ENCODE measurements at regions not wholly inside any gene's neighbourhood (a gene's known extent, or its start where the extent isn't known, plus 50 kb on each side); places are given as distances from the start of the nearest gene placed in this dataset.

DNA sequence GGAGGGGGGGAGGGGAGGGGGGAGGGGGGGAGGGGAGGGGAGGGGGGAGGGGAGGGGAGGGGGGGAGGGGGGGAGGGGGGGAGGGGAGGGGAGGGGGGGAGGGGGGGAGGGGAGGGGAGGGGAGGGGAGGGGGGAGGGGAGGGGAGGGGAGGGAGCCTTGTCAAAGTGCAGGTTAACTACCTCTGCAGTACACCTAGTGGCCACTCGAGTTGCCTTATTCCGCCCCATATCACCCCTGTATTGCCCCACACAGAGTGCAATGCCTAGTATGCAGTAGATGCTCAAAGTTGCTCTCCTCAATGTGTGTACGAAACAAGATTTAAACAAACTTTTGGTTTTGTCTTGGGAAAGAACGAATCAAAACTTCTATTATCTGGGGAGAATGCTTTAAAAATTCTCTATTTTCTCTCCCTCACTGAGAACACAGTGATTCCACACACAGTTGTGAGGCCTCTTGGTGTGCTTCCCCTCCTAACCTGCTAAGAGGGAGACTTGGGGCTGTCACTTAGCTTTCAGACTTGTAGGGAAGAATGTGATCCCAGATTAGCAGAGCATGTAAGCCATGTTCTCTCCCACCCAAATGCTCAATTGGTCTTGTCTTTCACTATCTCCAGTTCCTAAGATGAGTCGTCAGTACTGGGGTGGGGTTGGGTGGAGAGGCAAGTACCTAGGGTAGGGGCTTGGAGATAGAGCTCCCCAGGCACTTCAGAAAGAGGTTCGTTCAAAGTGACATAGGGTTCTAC lies 79.7 kb upstream of the MAP10 start:
- 0 out of 2 replicates have a peak overlapping the region, but pooled peaks have one; percentile 32 for H2AK5ac ChIP-seq (ENCODE audit: low read depth, low read length)
- POLR2A ChIA-PET (ENCODE audit: partially characterized antibody) = no interaction called here
- DNase-seq (ENCODE audit: low read depth in 1 of 2, low spot score in 2 of 2) = no peak
- TF ChIP-seq, protein P1, sequence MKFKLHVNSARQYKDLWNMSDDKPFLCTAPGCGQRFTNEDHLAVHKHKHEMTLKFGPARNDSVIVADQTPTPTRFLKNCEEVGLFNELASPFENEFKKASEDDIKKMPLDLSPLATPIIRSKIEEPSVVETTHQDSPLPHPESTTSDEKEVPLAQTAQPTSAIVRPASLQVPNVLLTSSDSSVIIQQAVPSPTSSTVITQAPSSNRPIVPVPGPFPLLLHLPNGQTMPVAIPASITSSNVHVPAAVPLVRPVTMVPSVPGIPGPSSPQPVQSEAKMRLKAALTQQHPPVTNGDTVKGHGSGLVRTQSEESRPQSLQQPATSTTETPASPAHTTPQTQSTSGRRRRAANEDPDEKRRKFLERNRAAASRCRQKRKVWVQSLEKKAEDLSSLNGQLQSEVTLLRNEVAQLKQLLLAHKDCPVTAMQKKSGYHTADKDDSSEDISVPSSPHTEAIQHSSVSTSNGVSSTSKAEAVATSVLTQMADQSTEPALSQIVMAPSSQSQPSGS (IDR thresholded peaks at IDR 0.05; ENCODE audit: low read length) = no peak
- no peak for TF ChIP-seq POU5F1 (IDR thresholded peaks at IDR 0.05; ENCODE audit: low read depth, low read length)
- TF ChIP-seq, protein P2, sequence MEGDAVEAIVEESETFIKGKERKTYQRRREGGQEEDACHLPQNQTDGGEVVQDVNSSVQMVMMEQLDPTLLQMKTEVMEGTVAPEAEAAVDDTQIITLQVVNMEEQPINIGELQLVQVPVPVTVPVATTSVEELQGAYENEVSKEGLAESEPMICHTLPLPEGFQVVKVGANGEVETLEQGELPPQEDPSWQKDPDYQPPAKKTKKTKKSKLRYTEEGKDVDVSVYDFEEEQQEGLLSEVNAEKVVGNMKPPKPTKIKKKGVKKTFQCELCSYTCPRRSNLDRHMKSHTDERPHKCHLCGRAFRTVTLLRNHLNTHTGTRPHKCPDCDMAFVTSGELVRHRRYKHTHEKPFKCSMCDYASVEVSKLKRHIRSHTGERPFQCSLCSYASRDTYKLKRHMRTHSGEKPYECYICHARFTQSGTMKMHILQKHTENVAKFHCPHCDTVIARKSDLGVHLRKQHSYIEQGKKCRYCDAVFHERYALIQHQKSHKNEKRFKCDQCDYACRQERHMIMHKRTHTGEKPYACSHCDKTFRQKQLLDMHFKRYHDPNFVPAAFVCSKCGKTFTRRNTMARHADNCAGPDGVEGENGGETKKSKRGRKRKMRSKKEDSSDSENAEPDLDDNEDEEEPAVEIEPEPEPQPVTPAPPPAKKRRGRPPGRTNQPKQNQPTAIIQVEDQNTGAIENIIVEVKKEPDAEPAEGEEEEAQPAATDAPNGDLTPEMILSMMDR (IDR thresholded peaks at IDR 0.05; ENCODE audit: control extremely low read depth in 1 of 3, insufficient read depth in 1 of 3, low read depth in 1 of 3, low read length in 3 of 3) = peak in 1 of 3 experiments; percentile 25; a peak in 1 of 4 replicates
- H3K9ac ChIP-seq (replicated peaks in 1 of 4; ENCODE audit: extremely low read depth in 1 of 4, low read depth in 3 of 4, low read length in 3 of 4) = no peak overlapping the region
- no peaks in the 10 kb centered on the region for H4K20me1 ChIP-seq (replicated peaks in 1 of 2; ENCODE audit: control insufficient read depth in 1 of 2, insufficient read depth in 2 of 2, low read length in 2 of 2)
- H3K27ac ChIP-seq (ENCODE audit: low read depth, low read length) = no peak overlapping the region
- no peak overlapping the region for H3K56ac ChIP-seq (replicated peaks; ENCODE audit: insufficient read length, low read depth, low read length)
- no peak overlapping the region for H2BK120ac ChIP-seq (replicated peaks; ENCODE audit: low read depth, low read length)
- no peak overlapping the region for H3K23ac ChIP-seq (ENCODE audit: insufficient read length)
- H2BK15ac ChIP-seq (ENCODE audit: low read length) = no peak overlapping the region
- no peaks in the 10 kb centered on the region; the same call in 1 of the 2 replicates for H3K23me2 ChIP-seq (ENCODE audit: low read depth, low read length)
- no peaks in the 10 kb centered on the region for H3K79me2 ChIP-seq (ENCODE audit: control insufficient read depth in 1 of 2, insufficient read depth in 2 of 2, low read length in 2 of 2)
- H3K36me3 ChIP-seq (ENCODE audit: control insufficient read depth in 2 of 4, insufficient read depth in 4 of 4, low read length in 3 of 4) = no peaks in the 10 kb centered on the region
- H3K4me2 ChIP-seq (ENCODE audit: insufficient read depth in 1 of 2, low read depth in 2 of 2, low read length in 2 of 2) = no peak overlapping the region
- H3K27me3 ChIP-seq (replicated peaks in 1 of 4; ENCODE audit: control insufficient read depth in 3 of 4, extremely low read depth in 1 of 4, insufficient read depth in 3 of 4, low read length in 3 of 4) = no peaks in the 10 kb centered on the region
- FAIRE-seq = peak; percentile 19
- 96% methylated on average over 6 of the region's 6 CpGs; no CpG with 5 or more reads in 1 of the 2 experiments for WGBS, 2 experiments (ENCODE audit: extremely low coverage in 1 of 2, insufficient coverage in 1 of 2, insufficient read length in 1 of 2, insufficient replicate concordance in 2 of 2, low coverage in 1 of 2, low lambda C conversion rate in 2 of 2, missing lambda C conversion rate in 1 of 2)
- peak overlapping the region; percentile 86; the same call in 1 of the 2 replicates for H2BK20ac ChIP-seq (ENCODE audit: low read length)
- peak overlapping the region; percentile 5; the same call in 1 of the 2 replicates for H3K18ac ChIP-seq (ENCODE audit: extremely low read depth, low read length)
- H2BK5ac ChIP-seq (ENCODE audit: low read depth, low read length) = peak overlapping the region; percentile 90
- H2AFZ ChIP-seq (ENCODE audit: low read length) = no peak overlapping the region
- CTCF ChIA-PET (ENCODE audit: partially characterized antibody) = no interaction called here
- no peak overlapping the region for H3K14ac ChIP-seq (ENCODE audit: insufficient read length)
- H3K4me1 ChIP-seq (replicated peaks in 1 of 4; ENCODE audit: control insufficient read depth in 3 of 4, insufficient read depth in 4 of 4, low read length in 3 of 4) = peaks cover 1 to 7% (median 4%) of the 10 kb centered on the region in 4 experiments; a peak in 2 of 7 replicates
- no peak overlapping the region for H4K91ac ChIP-seq (replicated peaks; ENCODE audit: insufficient read length, low read length)
- no peak overlapping the region for H4K8ac ChIP-seq (ENCODE audit: extremely low read depth, insufficient read depth, low read length)
- H3K9me3 ChIP-seq (ENCODE audit: insufficient read depth in 2 of 2, low read depth in 1 of 2, low read length in 1 of 2) = peaks cover 0 to 7% of the 10 kb centered on the region in 2 experiments; a peak in 1 of 4 replicates
- H3K79me1 ChIP-seq (ENCODE audit: low read depth, low read length) = no peaks in the 10 kb centered on the region
- H4K5ac ChIP-seq (ENCODE audit: insufficient read length, low read depth, low read length) = no peak overlapping the region
- no peak overlapping the region for H3K4ac ChIP-seq (replicated peaks; ENCODE audit: insufficient read length, low read depth, low read length)
- H3K4me3 ChIP-seq (ENCODE audit: extremely low read depth in 1 of 4, insufficient read depth in 2 of 4, low read depth in 3 of 4, low read length in 4 of 4) = no peak overlapping the region
- H2BK12ac ChIP-seq (ENCODE audit: low read depth, low read length) = peak overlapping the region; percentile 29; the same call in 1 of the 2 replicates

All from H1 (cell line).